Skeletal muscle tissue (tissue), 3 donors: ENCODE measurements at regions not wholly inside any gene's neighbourhood (a gene's known extent, or its start where the extent isn't known, plus 50 kb on each side); places are given as distances from the start of the nearest gene placed in this dataset.

Experiments used
- H3K27ac ChIP-seq: one replicate; pipeline ENCODE4 v1.7.0; 2013; ENCODE audit warnings: mild to moderate bottlenecking, low read depth, low read length, inconsistent platforms
- H3K27me3 ChIP-seq, 3 donors: one replicate each; pipeline ENCODE4 v1.7.0; 2013; ENCODE audit warnings: low read length in 3 of 3; ENCODE audit not compliant: control insufficient read depth in 3 of 3, insufficient read depth in 3 of 3
- H3K36me3 ChIP-seq, 3 donors: one replicate each; pipeline ENCODE4 v1.7.0; 2013; ENCODE audit warnings: low read length in 3 of 3; ENCODE audit not compliant: control insufficient read depth in 3 of 3, insufficient read depth in 3 of 3
- H3K4me1 ChIP-seq, 3 donors: one replicate each; pipeline ENCODE4 v1.7.0; 2013; ENCODE audit warnings: low read length in 3 of 3, mild to moderate bottlenecking in 3 of 3; ENCODE audit not compliant: control insufficient read depth in 3 of 3, insufficient read depth in 3 of 3
- H3K4me3 ChIP-seq, 3 donors: one replicate each; pipeline ENCODE4 v1.7.0; 2013; ENCODE audit warnings: low read length in 3 of 3
- H3K9ac ChIP-seq, 3 donors: one replicate each; pipeline ENCODE4 v1.7.0; 2013; ENCODE audit warnings: low read length in 3 of 3, mild to moderate bottlenecking in 3 of 3, moderate library complexity in 2 of 3, low read depth in 1 of 3
- H3K9me3 ChIP-seq, 3 donors: one replicate each; pipeline ENCODE4 v1.7.0; 2013; ENCODE audit warnings: low read length in 3 of 3; ENCODE audit not compliant: control insufficient read depth in 3 of 3
- donor health status: Osteomylitis.

DNA sequence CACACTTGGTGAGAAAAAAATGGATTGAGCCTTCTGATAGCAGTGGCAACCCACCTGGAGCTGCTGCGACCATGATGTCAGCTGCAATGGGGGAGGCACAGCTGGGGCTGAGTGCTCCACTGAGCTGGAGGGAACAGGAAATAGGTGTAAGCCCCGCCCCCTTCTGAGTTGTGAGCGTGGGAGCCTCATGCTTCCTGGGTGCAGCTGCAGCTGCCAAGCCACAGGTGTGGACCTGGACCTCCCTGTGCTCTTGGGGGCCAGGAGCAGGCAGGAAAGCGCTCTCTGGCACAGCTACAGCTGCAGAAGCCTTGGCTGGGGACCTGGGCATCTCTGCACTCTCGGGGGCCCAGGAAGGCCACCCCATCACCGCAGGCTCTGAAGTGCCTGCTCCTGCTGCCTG lies 970.6 kb downstream of the DCDC2C start:
- Histone ChIP-seq H3K27ac (no peak overlapping the region), H3K4me3 (no peak overlapping the region), H3K9me3 (no peaks in the 10 kb centered on the region), H3K4me1 (no peaks in the 10 kb centered on the region), H3K27me3 (no peaks in the 10 kb centered on the region), H3K9ac (no peak overlapping the region), H3K36me3 (no peaks in the 10 kb centered on the region)

DNA sequence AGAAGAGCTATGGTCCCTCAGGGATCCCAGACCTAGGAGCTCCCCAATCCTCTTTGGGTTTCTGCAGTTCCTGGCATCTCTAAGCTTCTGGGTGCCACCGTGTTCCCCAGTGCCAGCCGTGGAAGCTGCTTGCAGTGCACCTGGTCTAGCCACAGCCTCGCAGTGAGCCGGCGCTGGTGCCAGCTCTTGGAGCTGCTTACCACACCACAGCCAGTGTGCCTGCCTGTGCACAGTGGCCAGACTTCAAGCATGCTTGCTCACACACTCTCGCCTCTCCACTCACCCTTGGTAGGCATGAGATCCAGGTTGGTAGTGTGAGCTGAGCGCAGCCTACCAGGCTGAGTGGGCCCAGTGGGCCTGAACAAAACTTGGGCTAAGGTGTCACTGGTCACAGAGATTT lies 971.9 kb downstream of the DCDC2C start:
- H3K36me3 ChIP-seq, result no peaks in the 10 kb centered on the region
- H3K9me3 ChIP-seq, result peaks cover 0 to 5% (median 0%) of the 10 kb centered on the region in 3 donors
- no peak overlapping the region for H3K4me3 ChIP-seq
- no peak overlapping the region for H3K27ac ChIP-seq
- no peaks in the 10 kb centered on the region for H3K4me1 ChIP-seq
- no peak overlapping the region for H3K9ac ChIP-seq
- H3K27me3 ChIP-seq, result no peaks in the 10 kb centered on the region

DNA sequence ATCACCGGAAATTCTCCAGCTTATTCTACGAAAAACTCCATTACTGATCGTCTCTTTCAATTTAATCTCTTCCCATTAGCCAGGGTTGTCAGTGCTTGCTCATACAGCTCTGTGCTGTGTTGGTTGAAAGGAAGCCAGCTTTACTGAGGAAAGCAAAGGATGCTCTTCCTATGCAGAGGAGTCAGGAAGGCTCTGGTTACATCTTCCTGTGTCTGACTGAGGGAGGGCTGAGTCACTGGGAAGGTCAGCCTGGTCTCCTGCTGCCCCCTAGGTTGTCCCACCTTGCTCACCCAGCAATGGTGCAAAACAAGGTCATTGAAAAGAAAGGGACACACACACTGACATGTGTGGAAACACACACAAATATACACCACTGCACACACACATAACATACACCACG lies 975.6 kb downstream of the DCDC2C start:
- H3K4me3 ChIP-seq, result no peak overlapping the region
- no peaks in the 10 kb centered on the region for H3K27me3 ChIP-seq
- H3K27ac ChIP-seq, result no peak overlapping the region
- H3K4me1 ChIP-seq, result no peaks in the 10 kb centered on the region
- no peak overlapping the region for H3K9ac ChIP-seq
- no peaks in the 10 kb centered on the region for H3K36me3 ChIP-seq
- H3K9me3 ChIP-seq, result peaks cover 0 to 5% (median 2%) of the 10 kb centered on the region in 3 donors

GRCh38 chr2:4679391-4679790 lies 976.0 kb downstream of the DCDC2C start:
- Histone ChIP-seq H3K4me1 (no peaks in the 10 kb centered on the region), H3K9me3 (peaks cover 0 to 5% (median 2%) of the 10 kb centered on the region in 3 donors), H3K36me3 (no peaks in the 10 kb centered on the region), H3K9ac (no peak overlapping the region), H3K27me3 (no peaks in the 10 kb centered on the region), H3K4me3 (no peak overlapping the region), H3K27ac (no peak overlapping the region)

DNA sequence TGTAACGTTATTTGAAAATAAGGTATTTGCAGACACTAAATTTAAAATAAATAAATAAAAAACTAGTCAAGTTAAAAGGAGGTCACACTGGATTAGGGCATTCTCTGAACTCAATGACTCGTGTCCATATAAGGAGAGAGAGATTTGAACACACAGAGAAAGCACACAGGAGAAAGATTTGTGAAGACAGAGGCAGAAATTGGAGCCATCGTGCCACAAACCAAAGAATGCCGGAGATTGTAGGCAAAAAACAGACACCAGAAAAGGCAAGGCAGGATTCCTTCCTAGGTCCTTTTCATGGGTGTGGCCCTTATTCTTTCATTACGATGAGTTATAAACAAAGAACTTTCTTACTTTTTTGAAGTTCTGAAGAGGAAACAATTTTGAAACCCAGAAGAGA lies 981.5 kb downstream of the DCDC2C start:
- no peak overlapping the region for H3K27ac ChIP-seq
- peaks cover 0 to 2% (median 0%) of the 10 kb centered on the region in 3 donors for H3K9me3 ChIP-seq
- no peak overlapping the region for H3K9ac ChIP-seq
- no peak overlapping the region for H3K4me3 ChIP-seq
- no peaks in the 10 kb centered on the region for H3K36me3 ChIP-seq
- no peaks in the 10 kb centered on the region for H3K27me3 ChIP-seq
- no peaks in the 10 kb centered on the region for H3K4me1 ChIP-seq

DNA sequence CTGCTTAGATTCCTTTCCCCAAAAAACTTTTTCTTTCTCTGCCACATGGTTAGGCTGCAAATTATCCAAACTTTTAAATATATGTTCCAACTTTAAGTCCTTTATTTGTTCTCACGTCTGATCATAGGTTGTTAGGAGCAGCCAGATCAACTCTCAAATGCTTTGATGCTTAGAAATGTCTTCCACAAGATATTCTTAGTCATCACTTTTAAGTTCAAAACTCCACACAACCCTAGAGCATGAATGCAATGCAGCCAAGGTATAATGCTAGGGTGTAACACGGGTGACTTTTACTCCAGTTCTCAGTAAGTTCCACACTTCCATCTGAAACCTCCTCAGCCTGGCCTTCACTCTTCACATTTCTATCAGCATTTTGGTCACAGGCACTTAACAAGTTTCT lies 987.5 kb downstream of the DCDC2C start:
- Histone ChIP-seq H3K36me3 (no peaks in the 10 kb centered on the region), H3K4me3 (no peak overlapping the region), H3K4me1 (no peaks in the 10 kb centered on the region), H3K9ac (no peak overlapping the region), H3K27ac (no peak overlapping the region), H3K9me3 (no peaks in the 10 kb centered on the region), H3K27me3 (no peaks in the 10 kb centered on the region)

- Histone ChIP-seq H3K4me3 (no peak overlapping the region), H3K4me1 (no peaks in the 10 kb centered on the region), H3K9me3 (no peaks in the 10 kb centered on the region), H3K27me3 (no peaks in the 10 kb centered on the region), H3K9ac (no peak overlapping the region), H3K27ac (no peak overlapping the region), H3K36me3 (no peaks in the 10 kb centered on the region)
These were observed 989.9 kb downstream of the DCDC2C start for GRCh38 chr2:4693266-4693665.

GRCh38 chr2:4695281-4695861 lies 992.0 kb downstream of the DCDC2C start:
- H3K27me3 ChIP-seq, result no peaks in the 10 kb centered on the region
- no peak overlapping the region for H3K9ac ChIP-seq
- H3K9me3 ChIP-seq, result no peaks in the 10 kb centered on the region
- H3K36me3 ChIP-seq, result no peaks in the 10 kb centered on the region
- no peak overlapping the region for H3K4me3 ChIP-seq
- no peak overlapping the region for H3K27ac ChIP-seq
- no peaks in the 10 kb centered on the region for H3K4me1 ChIP-seq

DNA sequence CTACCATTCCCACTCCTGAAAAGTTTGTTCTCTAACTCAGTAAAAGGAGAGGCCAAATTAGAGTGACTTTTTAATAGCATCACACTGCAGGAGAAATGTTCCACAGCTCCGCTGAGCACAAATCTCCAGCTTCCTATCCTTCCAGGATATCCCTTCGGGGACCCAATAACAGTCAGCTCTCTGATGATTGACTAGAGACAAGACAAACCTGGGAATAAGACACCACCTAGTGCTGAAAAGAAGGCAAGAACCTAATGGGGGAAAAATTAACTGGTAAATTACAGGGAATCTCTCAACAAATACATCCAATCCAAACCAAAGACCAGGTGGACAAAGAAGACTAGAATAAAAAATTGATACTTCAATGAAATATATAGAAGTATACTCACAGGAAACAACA lies 977.1 kb upstream of the SOX11 start:
- no peaks in the 10 kb centered on the region for H3K27me3 ChIP-seq
- H3K9ac ChIP-seq, result no peak overlapping the region
- H3K4me1 ChIP-seq, result no peaks in the 10 kb centered on the region
- H3K4me3 ChIP-seq, result no peak overlapping the region
- H3K36me3 ChIP-seq, result no peaks in the 10 kb centered on the region
- no peak overlapping the region for H3K27ac ChIP-seq
- H3K9me3 ChIP-seq, result peaks cover 0 to 6% (median 0%) of the 10 kb centered on the region in 3 donors

- Histone ChIP-seq H3K27ac (no peak overlapping the region), H3K9me3 (peaks cover 0 to 6% (median 0%) of the 10 kb centered on the region in 3 donors), H3K27me3 (no peaks in the 10 kb centered on the region), H3K9ac (no peak overlapping the region), H3K4me3 (no peak overlapping the region), H3K36me3 (no peaks in the 10 kb centered on the region), H3K4me1 (no peaks in the 10 kb centered on the region)
These were observed 973.4 kb upstream of the SOX11 start for GRCh38 chr2:4718777-4719176.

DNA sequence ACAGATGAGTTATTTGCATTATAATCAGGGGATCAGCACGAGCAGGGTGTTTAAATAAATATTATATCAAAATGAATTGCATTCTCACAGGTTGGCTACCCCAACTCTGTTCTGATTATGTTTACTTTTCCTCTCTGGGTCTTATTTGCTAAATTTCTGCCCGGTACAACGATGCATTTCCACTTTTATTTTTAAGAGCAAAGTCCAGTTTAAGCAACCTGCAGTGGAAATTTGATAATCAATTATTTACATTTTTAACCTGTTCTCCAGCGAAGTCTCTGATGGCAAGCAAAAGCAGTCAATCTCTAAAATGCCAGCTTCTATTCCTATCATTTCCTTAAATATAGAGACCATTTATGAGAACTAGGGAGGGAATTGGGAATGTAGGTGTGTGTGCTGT lies 966.6 kb upstream of the SOX11 start:
- Histone ChIP-seq H3K36me3 (no peaks in the 10 kb centered on the region), H3K4me3 (no peak overlapping the region), H3K27me3 (no peaks in the 10 kb centered on the region), H3K4me1 (no peaks in the 10 kb centered on the region), H3K27ac (no peak overlapping the region), H3K9ac (no peak overlapping the region), H3K9me3 (no peaks in the 10 kb centered on the region)
